Activated naive CD4-positive, alpha-beta T cell treated with anti-CD3 and anti-CD28 coated beads, Interleukin-2, amount 50 U/mL, for 72 hours (primary cell): ENCODE measurements at regions not wholly inside any gene's neighbourhood (a gene's known extent, or its start where the extent isn't known, plus 50 kb on each side); places are given as distances from the start of the nearest gene placed in this dataset.

Experiments used
- ATAC-seq, 2 donors: fragments of 150-1000 bp; cut with Tn5 transposase; 2 replicates each; pipeline ENCODE4 v1.10.0; 2021; ENCODE audit warnings: mild to moderate bottlenecking in 2 of 2, moderate library complexity in 2 of 2
- DNase-seq, 2 donors: peaks; one replicate each; pipeline ENCODE4 v3.0.0; 2021 to 2022; ENCODE audit warnings: low spot score in 2 of 2
- H3K27ac Mint-ChIP-seq, 2 donors: one replicate each; pipeline ENCODE4 v1.8.0; 2022; ENCODE audit warnings: mild to moderate bottlenecking in 2 of 2, mixed read lengths in 2 of 2
- H3K36me3 Mint-ChIP-seq, 2 donors: one replicate each; pipeline ENCODE4 v1.8.0; 2022; ENCODE audit warnings: mixed read lengths in 2 of 2
- H3K9me3 Mint-ChIP-seq, 2 donors: one replicate each; pipeline ENCODE4 v1.8.0; 2022; ENCODE audit warnings: mixed read lengths in 2 of 2

DNA sequence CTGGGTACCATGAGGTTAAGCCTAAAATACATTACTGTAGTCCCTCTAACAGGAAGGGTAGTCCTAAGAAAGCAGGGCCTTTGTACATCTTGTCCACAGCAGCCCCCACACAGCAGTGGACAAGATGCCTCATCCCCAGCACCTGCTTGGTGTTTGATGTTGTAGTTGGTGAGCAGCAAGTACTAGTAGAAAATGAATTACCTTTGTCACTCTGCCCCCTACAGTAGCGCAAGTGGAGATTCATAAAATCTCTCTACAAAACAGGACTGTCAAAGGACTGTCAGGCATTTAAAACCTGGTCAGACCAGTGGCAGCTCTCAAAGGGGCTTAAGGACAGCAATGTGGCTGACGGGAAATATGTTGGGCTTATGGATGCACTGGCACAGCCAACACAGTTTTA, 122.5 kb downstream of the TMEM174 start:
- Mint-ChIP-seq H3K27ac (no peak overlapping the region), H3K36me3 (peaks cover 0 to 9% of the 10 kb centered on the region in 2 donors), H3K9me3 (no peaks in the 10 kb centered on the region)
- no peak for DNase-seq
- ATAC-seq = no peak

DNA sequence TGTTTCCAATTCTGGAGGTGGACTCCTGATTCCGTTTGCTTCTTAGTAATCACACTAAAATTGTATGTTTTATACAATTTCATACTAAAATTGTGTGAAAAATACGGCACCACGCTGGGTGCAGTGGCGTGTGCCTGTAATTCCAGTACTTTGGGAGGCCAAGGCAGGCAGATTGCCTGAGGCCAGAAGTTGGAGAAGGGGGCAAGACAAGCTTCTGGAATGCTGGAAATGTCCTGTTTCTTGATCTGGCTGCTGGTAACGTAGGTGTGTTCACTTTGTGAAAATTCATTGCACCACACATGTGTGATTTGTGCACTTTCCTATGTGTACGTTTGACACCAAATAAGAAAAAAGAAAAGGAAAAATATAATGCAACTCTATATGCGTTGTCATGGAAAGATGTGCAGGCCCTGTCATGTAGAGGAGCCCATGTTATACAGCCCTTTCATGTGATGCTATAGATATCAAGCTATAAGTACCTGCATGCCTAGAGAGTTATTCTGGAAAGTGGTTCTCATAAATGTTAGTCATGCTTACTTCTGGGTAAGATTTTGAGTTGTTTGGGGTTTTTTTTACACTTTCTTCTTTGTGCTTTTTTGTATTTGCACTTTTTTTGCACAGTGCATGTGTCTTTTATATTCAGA, 119.9 kb downstream of the TMEM174 start:
- Mint-ChIP-seq H3K36me3 (no peaks in the 10 kb centered on the region), H3K9me3 (no peaks in the 10 kb centered on the region), H3K27ac (no peak overlapping the region)
- no peak for DNase-seq
- ATAC-seq = no peak

DNA sequence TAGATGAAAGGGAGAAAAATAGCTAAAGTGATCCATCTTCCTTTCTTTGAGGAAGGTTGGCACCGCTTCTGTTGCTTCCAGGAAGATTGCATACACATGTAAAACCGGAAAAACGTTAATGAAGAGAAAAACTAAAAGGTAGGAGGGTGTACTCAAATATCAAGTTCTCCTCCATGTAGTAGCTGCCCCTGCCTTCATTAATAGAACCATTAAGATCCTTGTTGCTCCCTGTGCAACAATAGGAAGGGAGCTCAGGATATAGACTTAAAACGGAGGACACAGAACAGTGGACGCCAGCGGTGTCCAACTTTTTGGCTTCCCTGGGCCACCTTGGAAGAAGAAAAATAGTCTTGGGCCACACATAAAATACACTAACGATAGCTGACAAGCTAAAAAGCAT, 118.9 kb downstream of the TMEM174 start:
- H3K9me3 Mint-ChIP-seq = no peaks in the 10 kb centered on the region
- DNase-seq = no peak

DNA sequence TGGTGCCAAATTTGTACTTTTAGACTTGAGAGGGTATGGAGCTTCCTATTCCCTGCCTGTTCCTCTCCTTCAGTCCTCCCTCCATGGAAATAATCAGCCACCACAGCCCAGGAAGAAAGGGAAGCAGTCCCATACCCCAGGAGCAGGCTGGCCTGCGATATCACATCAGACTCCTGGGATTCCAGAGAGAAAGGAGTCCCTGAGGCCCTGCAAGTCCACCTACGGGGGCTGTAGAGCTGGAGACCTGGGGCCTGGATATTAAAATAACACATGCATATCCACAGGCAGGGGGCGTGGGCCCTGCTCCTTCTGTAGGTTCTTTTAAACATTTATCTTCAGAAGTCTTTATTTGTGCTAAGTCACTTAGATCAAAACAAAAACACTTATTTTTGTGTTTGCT, 117.2 kb downstream of the TMEM174 start:
- no peaks in the 10 kb centered on the region for H3K36me3 Mint-ChIP-seq
- no peak for ATAC-seq
- no peak overlapping the region for H3K27ac Mint-ChIP-seq
- DNase-seq = no peak
- H3K9me3 Mint-ChIP-seq = no peaks in the 10 kb centered on the region

More for the DNA sequence above, 118.9 kb downstream of the TMEM174 start:
- no peak for ATAC-seq
- Mint-ChIP-seq H3K27ac (no peak overlapping the region), H3K36me3 (no peaks in the 10 kb centered on the region)

DNA sequence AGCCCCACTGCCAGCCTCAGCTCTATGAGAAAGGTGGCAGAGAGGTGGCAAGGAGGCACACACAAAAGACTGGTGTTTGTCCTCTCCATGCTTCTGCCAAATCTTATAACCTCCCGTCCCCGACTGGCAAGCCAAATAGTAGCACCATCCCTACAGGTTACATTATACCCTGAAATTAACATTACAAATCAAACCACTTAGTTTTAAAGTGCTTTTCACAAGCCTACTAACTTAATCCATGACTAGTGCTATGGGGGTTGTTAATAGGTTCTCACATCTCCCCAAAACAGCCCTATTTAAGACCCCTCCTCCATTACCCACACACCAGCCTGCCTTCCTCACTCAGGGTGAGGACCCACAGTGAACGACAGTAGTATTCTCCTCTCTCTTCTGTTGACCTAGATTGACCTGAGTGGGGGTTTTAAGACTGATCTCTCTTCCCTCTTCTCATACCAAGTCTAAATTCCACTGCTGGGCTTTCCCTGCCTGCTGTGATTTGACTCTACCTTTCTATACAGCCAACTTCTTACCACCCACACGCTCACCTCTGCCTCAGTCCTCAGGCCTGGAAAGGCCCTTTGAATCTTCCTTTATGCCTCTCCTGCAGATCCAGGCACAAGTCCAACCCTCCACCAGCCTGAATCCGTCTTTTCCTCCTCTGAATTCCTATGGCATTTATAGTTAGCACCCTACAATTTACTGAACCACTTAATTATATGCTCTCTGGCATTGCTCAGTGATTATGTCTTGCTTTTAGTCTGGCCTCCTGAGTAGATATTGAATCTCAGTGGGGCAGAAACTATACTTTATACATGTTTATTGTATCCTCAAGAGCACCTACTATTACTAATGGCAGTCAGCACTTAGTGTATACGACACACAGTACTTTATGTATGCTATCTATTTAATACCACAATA, 116.1 kb downstream of the TMEM174 start:
- Mint-ChIP-seq H3K36me3 (no peaks in the 10 kb centered on the region), H3K27ac (no peak overlapping the region), H3K9me3 (no peaks in the 10 kb centered on the region)
- no peak for DNase-seq
- ATAC-seq = no peak

DNA sequence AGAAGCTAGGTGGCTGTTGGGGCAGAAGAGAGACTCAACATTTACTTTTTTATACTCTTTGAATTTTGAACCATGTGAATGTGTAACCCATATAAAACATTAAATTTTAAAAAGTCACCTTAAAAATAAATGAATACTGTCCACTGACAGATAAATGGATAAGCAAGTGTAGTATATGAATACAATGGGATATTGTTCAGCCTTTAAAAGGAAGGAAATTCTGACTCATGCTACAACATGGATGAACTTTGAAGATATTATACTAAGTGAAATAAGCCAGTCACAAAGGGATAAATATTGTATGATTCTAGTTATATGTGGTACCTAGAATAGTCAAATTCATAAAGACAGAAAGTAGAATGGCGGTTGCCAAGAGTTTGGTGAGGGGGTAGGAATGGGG, 113.9 kb downstream of the TMEM174 start:
- Mint-ChIP-seq H3K27ac (no peak overlapping the region), H3K9me3 (no peaks in the 10 kb centered on the region), H3K36me3 (no peaks in the 10 kb centered on the region)
- no peak for DNase-seq
- no peak for ATAC-seq

DNA sequence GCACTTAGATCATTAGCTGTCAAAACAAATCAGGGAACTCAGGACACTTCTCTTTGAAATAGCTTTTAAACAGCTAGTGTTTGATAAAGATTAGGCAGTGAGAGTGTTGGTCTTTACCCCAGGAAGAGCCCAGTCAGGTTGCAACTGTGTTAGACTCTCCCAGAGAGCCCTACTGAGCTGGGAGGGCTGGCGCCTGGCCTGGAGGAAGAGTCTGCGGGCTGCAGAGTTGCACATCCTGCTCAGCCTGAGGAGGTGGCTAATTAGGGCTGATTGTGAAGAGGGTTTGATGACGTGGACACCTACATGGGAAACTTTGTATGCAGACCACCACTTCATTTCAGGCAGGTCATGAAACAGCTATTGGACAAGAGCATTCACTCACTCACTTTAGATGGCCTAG, 112.0 kb downstream of the TMEM174 start:
- H3K36me3 Mint-ChIP-seq = no peaks in the 10 kb centered on the region
- H3K9me3 Mint-ChIP-seq = no peaks in the 10 kb centered on the region
- no peak overlapping the region for H3K27ac Mint-ChIP-seq
- DNase-seq = no peak
- no peak for ATAC-seq

DNA sequence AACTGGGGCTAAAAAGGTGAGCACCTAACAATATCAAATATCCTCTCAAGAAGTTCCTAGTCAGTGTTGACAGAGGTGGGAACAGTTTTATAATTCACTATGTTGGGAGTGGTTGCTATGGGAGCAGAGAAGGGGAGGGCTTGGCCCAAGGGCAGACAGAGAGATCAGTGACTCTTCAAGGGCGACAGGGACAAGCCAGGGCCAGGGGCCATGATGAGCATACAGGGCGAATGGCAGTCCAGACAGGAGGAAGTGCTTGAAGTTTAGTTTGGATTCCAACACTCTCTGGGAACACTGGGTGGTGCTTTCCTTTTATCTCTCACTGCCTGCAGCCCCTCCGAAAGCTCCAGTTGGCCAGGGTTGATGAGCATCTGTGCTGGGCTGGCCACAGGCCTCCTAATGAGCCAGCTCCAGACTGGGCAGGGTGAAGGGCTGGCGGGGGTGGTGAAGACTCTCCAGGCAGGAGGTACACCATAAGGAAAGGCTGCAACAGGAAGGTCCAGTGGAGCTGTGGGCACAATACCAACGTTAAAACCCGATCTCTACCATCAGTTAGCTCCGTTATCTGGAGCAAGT, 111.3 kb downstream of the TMEM174 start:
- ATAC-seq (no peak), DNase-seq (no peak)
- Mint-ChIP-seq H3K9me3 (no peaks in the 10 kb centered on the region), H3K27ac (no peak overlapping the region), H3K36me3 (no peaks in the 10 kb centered on the region)

DNA sequence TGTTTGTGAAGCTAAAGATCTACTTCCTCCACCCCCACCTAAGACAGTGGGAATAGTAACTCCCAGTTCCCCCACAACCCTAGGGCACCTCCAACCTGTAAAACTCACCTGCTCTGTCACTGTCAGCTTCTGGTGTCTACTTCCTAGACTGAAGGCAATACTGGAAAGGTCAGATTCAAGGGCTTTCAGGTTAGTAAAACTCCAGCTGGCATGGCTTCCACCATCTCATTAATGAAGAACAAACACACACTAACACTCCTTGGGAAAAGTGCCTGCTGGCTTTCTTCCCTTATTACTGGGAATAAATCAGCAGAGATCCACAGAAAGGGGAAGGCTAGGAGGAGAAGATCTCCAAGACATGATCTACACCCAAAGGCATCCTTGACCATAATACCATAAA, 109.9 kb downstream of the TMEM174 start:
- Mint-ChIP-seq H3K36me3 (no peaks in the 10 kb centered on the region), H3K27ac (no peak overlapping the region), H3K9me3 (no peaks in the 10 kb centered on the region)
- ATAC-seq = no peak
- DNase-seq = no peak

DNA sequence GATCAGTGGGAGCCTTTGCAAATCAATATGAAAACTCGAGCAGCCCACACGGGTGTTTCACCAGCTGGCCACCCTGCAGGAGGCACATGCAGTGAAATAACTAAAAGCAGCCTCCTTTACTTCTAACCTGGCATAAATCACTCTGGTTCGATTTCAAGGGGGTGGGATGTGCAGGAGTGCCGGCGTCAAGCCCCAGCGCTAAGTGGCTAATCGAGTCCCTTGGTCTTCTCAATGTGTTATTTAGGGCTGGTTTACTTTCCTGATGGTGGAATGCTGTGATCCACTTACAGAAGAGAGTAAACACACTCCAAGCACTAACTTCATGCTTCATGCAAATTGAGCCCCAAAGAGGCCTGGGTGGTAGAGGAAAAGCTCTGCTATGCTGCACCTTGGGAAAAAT, 109.4 kb downstream of the TMEM174 start:
- H3K27ac Mint-ChIP-seq = no peak overlapping the region
- no peaks in the 10 kb centered on the region for H3K36me3 Mint-ChIP-seq
- DNase-seq = no peak
- ATAC-seq = no peak
- H3K9me3 Mint-ChIP-seq = no peaks in the 10 kb centered on the region

DNA sequence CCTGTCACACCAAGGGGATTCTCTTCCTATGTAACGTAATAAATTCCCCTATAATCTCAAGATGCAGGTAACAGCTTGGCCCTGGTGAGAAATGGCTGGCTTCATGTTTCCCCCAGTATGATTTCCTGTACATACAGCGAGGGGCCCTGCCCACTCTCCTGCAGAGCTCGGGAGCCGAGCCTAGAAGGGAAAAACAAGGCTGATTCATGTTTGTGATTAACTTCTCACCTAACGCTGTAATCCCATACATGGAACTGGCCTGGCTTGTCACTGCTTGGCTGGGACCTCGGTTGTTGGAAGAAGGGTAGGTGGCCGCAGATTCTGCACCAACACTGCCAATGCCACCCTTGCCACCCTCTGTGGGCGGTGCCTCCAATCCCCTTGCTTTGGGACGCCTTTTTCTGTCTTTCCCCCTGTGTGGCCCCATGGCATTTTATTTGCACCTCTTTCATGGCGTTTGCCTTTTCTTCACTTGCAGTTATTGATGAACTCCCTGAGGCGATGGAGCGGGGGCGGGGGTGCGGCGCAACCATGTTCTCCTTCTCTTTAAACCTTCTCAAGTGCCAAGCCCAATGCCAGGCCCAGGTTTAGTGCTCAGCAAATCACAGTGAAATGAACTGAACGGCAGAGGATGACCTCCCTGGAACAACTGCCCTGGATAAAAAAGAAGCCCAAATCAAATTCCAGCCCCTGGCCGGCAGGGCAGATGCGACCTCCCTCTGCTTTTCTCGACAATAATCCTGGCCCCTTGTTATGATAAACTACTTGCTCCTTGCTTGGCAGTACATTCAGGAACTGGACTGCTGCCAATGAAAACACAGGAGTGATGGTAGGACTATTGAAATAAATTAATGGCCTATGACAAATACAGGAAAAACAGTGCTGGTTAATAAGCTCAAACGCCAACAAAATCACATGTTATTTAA, 108.1 kb downstream of the TMEM174 start:
- Mint-ChIP-seq H3K36me3 (no peaks in the 10 kb centered on the region), H3K9me3 (no peaks in the 10 kb centered on the region), H3K27ac (no peak overlapping the region)
- ATAC-seq = no peak
- DNase-seq = no peak

DNA sequence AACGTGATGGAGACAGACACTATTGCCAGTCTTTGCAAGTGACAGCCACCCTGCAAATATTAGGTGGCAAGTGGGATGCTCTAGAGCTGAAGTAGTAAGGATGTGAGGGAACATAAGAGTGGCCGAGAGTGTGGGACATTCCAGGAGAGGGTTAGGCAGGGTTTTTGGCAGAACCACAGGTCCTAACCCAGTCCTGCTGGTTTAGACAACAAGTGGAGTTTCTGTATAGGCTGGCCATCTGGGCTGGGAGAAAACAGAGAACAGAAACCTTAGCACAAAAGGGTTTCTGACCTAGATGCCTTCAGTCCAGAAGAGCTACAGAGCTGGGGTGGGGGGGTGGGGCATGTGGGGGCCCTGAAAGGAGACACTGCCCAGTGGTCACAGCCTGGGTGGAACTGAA, 107.4 kb downstream of the TMEM174 start:
- ATAC-seq = no peak
- no peak for DNase-seq
- H3K27ac Mint-ChIP-seq = no peak overlapping the region
- H3K36me3 Mint-ChIP-seq = no peaks in the 10 kb centered on the region
- H3K9me3 Mint-ChIP-seq = no peaks in the 10 kb centered on the region

DNA sequence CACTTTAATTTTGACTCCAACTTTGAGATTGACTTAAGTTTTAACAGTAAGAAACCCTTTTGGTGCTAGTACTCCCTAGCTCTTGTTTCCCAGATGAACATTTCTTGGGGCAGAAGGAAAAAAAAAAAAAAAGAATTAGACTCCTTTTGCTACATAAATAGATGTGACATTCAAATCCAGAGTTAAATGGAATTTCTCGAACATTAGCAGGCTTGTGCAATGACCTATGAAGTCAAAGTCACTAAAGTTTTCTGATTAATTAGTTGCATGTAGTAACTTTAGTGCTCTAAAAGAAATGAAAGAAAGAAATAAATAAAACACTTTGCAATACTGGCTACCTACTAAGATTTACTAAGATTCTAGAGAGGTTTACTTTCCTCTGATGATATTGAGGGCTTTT, 106.8 kb downstream of the TMEM174 start:
- H3K9me3 Mint-ChIP-seq = no peaks in the 10 kb centered on the region
- no peak for DNase-seq
- ATAC-seq = no peak
- H3K27ac Mint-ChIP-seq = no peak overlapping the region
- H3K36me3 Mint-ChIP-seq = no peaks in the 10 kb centered on the region

DNA sequence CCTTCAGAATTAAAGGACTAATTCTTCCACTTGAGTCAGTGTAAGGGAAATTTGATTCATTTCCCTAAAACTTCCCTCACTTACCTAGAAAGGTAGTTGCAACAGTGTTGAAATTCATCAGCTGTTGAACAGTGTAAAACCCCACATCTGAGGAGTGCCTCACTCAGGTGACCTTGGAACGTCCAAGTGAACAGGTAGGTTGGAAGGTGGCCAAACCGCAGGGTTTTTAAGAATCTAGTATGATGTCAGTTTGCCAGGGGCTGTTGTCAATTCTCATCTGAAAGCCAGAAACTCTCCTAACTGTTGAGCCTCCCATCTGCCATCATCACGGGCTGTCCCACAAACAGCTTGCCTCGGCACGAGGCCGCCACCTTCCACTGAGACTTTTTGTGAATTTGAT, 105.7 kb downstream of the TMEM174 start:
- ATAC-seq (no peak), DNase-seq (no peak)
- H3K27ac Mint-ChIP-seq = no peak overlapping the region
- no peaks in the 10 kb centered on the region for H3K36me3 Mint-ChIP-seq
- no peaks in the 10 kb centered on the region for H3K9me3 Mint-ChIP-seq

DNA sequence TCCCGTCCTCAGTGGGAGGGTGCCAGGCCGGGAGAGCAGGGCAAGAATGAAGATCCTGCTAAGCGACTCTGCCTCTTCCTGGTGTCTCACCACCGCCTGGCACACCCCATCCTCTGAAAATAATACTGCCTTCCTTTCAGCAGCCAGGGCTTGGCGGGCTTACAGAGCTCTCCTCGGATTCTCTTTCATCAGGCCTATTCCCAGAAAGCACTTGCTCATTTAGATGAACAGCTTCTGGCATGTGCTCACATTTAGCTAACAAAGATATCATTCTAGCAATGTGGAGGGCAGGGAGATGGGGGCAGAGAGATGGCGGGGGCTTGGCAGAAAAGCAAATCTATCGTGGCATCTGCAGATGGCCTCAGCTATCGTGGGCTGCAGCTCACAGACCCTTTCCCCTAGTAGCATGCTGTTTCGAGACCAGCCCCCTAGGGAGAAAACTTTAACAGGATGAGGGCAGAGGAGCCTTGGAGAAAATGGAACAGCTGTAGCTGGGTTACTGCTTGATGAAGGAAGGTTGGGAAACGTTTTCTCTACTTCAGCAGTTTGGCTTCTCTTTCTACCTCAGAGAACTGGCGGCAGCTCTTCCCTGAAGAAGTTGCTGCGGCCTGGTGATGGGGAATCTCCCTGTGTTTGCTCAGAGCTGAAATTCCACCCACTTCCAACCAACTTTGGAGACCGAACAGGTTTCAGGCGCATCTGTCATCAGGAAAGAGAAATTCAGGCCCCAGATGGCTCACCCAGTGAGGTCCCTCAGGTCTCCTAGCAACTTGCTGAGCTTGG, 102.1 kb downstream of the TMEM174 start:
- ATAC-seq (no peak), DNase-seq (no peak)
- Mint-ChIP-seq H3K36me3 (no peaks in the 10 kb centered on the region), H3K27ac (no peak overlapping the region), H3K9me3 (no peaks in the 10 kb centered on the region)

DNA sequence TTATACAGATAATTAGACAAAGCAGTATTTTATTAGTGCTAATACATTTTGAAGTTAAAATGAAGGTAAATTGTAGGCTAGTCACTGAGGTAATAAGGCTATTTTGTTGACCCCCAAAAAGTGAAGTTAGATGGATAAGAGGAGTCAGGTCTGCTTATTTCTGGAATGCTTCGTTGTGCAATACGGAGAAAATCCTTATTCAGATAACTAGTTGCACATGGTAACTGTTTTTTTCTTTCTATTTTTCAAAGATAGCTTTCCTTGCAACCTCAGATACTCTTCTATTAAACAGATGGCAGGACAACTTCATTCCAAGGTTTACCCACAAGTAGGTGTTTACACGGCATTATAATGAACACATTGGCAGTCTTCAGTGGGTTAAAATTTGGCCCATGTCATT, 101.1 kb downstream of the TMEM174 start:
- no peaks in the 10 kb centered on the region for H3K36me3 Mint-ChIP-seq

More for the DNA sequence above, 101.1 kb downstream of the TMEM174 start:
- Mint-ChIP-seq H3K27ac (no peak overlapping the region), H3K9me3 (no peaks in the 10 kb centered on the region)
- DNase-seq (no peak), ATAC-seq (no peak)
